OCI-LY1 (cell line): ENCODE measurements at regions not wholly inside any gene's neighbourhood (a gene's known extent, or its start where the extent isn't known, plus 50 kb on each side); places are given as distances from the start of the nearest gene placed in this dataset.

Experiments
- H2AFZ ChIP-seq: fragments of 200-600 bp; sonication (generic), shearing (Covaris generic); 2 replicates; pipeline ENCODE4 v1.6.0; 2014; ENCODE audit warnings: antibody characterized with exemption, mild to moderate bottlenecking, low read length
- H3F3A ChIP-seq: fragments of 200-600 bp; sonication (generic), shearing (Covaris generic); 2 replicates; pipeline ENCODE4 v1.6.0; 2014; ENCODE audit warnings: mild to moderate bottlenecking, antibody characterized with exemption, low read length, moderate library complexity; ENCODE audit not compliant: insufficient read depth
- H3K27ac ChIP-seq: fragments of 200-600 bp; sonication (generic); 2 replicates; pipeline ENCODE4 v1.5.1; 2014; ENCODE audit warnings: low read length, mixed run types, mild to moderate bottlenecking, low read depth; ENCODE audit not compliant: poor library complexity, severe bottlenecking
- H3K27me3 ChIP-seq: fragments of 200-600 bp; sonication (generic); 2 replicates; pipeline ENCODE4 v1.6.0; 2014; ENCODE audit warnings: antibody characterized with exemption, mild to moderate bottlenecking, low read length, moderate library complexity; ENCODE audit not compliant: insufficient read depth
- H3K36me3 ChIP-seq: fragments of 200-600 bp; sonication (generic); 2 replicates; pipeline ENCODE4 v1.6.1; 2014; ENCODE audit warnings: mild to moderate bottlenecking, antibody characterized with exemption, low read length, moderate library complexity, mixed read lengths; ENCODE audit not compliant: insufficient read depth
- H3K4me1 ChIP-seq: fragments of 200-600 bp; sonication (generic); 2 replicates; pipeline ENCODE4 v1.5.1; 2014; ENCODE audit warnings: mild to moderate bottlenecking, low read length, moderate library complexity; ENCODE audit not compliant: insufficient read depth, severe bottlenecking
- H3K4me2 ChIP-seq: fragments of 200-600 bp; sonication (generic), shearing (Covaris generic); 2 replicates; pipeline ENCODE4 v1.6.1; 2014; ENCODE audit warnings: low read length
- H3K4me3 ChIP-seq: fragments of 200-600 bp; sonication (generic); 2 replicates; pipeline ENCODE4 v1.5.1; 2014; ENCODE audit warnings: low read length, low read depth, mild to moderate bottlenecking, mixed read lengths; ENCODE audit not compliant: poor library complexity, severe bottlenecking
- H3K79me2 ChIP-seq: fragments of 200-600 bp; shearing (Covaris generic); 2 replicates; pipeline ENCODE4 v1.6.1; 2016; ENCODE audit warnings: mixed run types, low read length, mixed read lengths; ENCODE audit not compliant: insufficient read depth
- H3K9ac ChIP-seq: fragments of 200-600 bp; sonication (generic), shearing (Covaris generic); 2 replicates; pipeline ENCODE4 v1.6.1; 2014; ENCODE audit warnings: mild to moderate bottlenecking, low read length, mixed read lengths
- H3K9me2 ChIP-seq: fragments of 200-600 bp; sonication (generic), shearing (Covaris generic); 2 replicates; pipeline ENCODE4 v1.6.1; 2014; ENCODE audit warnings: low read depth, mild to moderate bottlenecking, low read length, mixed read lengths
- H3K9me3 ChIP-seq: fragments of 200-600 bp; shearing (Covaris generic); 2 replicates; pipeline ENCODE4 v1.6.1; 2014; ENCODE audit warnings: low read length, mixed read lengths
- H4K20me1 ChIP-seq: fragments of 200-600 bp; sonication (generic), shearing (Covaris generic); 2 replicates; pipeline ENCODE4 v1.6.0; 2016; ENCODE audit warnings: mild to moderate bottlenecking, low read length; ENCODE audit not compliant: insufficient read depth
- CTCF ChIP-seq: fragments of 200-600 bp; sonication (generic), shearing (Covaris generic); IDR thresholded peaks from 2 replicates; pipeline ENCODE4 v1.5.1; 2017; ENCODE audit warnings: mild to moderate bottlenecking, antibody characterized with exemption, low read length, moderate library complexity, mixed read lengths
- EZH2 ChIP-seq: fragments of 200-600 bp; sonication (generic), shearing (Covaris generic); IDR thresholded peaks from 2 replicates; pipeline ENCODE4 v1.8.0; 2017; ENCODE audit warnings: borderline replicate concordance, mixed run types, mild to moderate bottlenecking, antibody characterized with exemption, low read length, moderate library complexity, mixed read lengths

GRCh38 chr4:4758681-4759080, 100.8 kb upstream of the MSX1 start:
- no peak for TF ChIP-seq CTCF
- no peak for TF ChIP-seq EZH2
- H3K9ac ChIP-seq, result no peak overlapping the region
- H3K9me3 ChIP-seq, result no peaks in the 10 kb centered on the region
- no peak overlapping the region for H3K4me3 ChIP-seq
- H3K4me2 ChIP-seq, result no peak overlapping the region
- H4K20me1 ChIP-seq, result no peaks in the 10 kb centered on the region
- no peaks in the 10 kb centered on the region for H3F3A ChIP-seq
- H3K79me2 ChIP-seq, result no peaks in the 10 kb centered on the region
- no peak overlapping the region for H2AFZ ChIP-seq
- no peaks in the 10 kb centered on the region for H3K9me2 ChIP-seq
- H3K4me1 ChIP-seq, result no peaks in the 10 kb centered on the region
- no peaks in the 10 kb centered on the region for H3K27me3 ChIP-seq
- no peak overlapping the region for H3K27ac ChIP-seq
- no peaks in the 10 kb centered on the region for H3K36me3 ChIP-seq

DNA sequence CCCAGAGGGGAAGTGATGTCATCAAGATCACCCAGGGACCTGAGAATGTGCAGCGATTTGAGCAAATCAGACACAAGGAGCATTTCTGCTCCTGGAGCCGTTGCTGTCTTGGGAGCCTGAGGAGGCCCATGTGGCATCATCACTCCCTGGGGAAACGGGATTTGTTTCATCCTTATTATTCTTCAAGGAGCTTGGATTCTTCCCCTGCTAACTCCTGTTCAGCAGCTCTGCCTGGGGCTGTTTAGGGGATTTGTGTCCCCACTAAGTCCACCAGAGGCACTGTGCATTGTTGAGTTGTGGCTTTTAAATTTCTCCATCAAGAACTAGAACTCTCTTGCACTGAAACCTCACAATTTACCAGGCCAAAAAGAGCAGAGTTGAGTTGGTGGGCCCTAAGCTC, 104.2 kb upstream of the MSX1 start:
- Histone ChIP-seq H3K79me2 (no peaks in the 10 kb centered on the region), H3K9me3 (no peaks in the 10 kb centered on the region), H3F3A (no peaks in the 10 kb centered on the region), H2AFZ (no peak overlapping the region), H4K20me1 (no peaks in the 10 kb centered on the region), H3K27me3 (no peaks in the 10 kb centered on the region), H3K4me3 (no peak overlapping the region), H3K4me1 (no peaks in the 10 kb centered on the region), H3K36me3 (no peaks in the 10 kb centered on the region), H3K9ac (no peak overlapping the region), H3K4me2 (no peak overlapping the region), H3K27ac (no peak overlapping the region), H3K9me2 (no peaks in the 10 kb centered on the region)
- TF ChIP-seq EZH2 (no peak), CTCF (no peak)

- no peak overlapping the region for H3K9ac ChIP-seq
- no peaks in the 10 kb centered on the region for H3K79me2 ChIP-seq
- no peaks in the 10 kb centered on the region for H3K36me3 ChIP-seq
- H4K20me1 ChIP-seq, result no peaks in the 10 kb centered on the region
- TF ChIP-seq CTCF (no peak), EZH2 (no peak)
- no peaks in the 10 kb centered on the region for H3K9me2 ChIP-seq
- H3K27me3 ChIP-seq, result no peaks in the 10 kb centered on the region
- no peaks in the 10 kb centered on the region for H3F3A ChIP-seq
- no peak overlapping the region for H3K4me3 ChIP-seq
- no peak overlapping the region for H3K27ac ChIP-seq
- H3K4me1 ChIP-seq, result no peaks in the 10 kb centered on the region
- no peaks in the 10 kb centered on the region for H3K9me3 ChIP-seq
- H3K4me2 ChIP-seq, result no peak overlapping the region
- H2AFZ ChIP-seq, result no peak overlapping the region
These were observed 104.8 kb upstream of the MSX1 start for GRCh38 chr4:4754641-4755040.
